IPS DF 19.7 (cell line): ENCODE measurements at regions not wholly inside any gene's neighbourhood (a gene's known extent, or its start where the extent isn't known, plus 50 kb on each side); places are given as distances from the start of the nearest gene placed in this dataset.
"Not testable (repeated sequence)": the region's sequence is repeated elsewhere in the genome, so short reads cannot be mapped to it uniquely, and the experiment has no call there.

Source experiments
- DNase-seq: peaks from one replicate; pipeline ENCODE4 v3.0.0-alpha.2; 2013; ENCODE audit warnings: low read depth, low spot score

DNA sequence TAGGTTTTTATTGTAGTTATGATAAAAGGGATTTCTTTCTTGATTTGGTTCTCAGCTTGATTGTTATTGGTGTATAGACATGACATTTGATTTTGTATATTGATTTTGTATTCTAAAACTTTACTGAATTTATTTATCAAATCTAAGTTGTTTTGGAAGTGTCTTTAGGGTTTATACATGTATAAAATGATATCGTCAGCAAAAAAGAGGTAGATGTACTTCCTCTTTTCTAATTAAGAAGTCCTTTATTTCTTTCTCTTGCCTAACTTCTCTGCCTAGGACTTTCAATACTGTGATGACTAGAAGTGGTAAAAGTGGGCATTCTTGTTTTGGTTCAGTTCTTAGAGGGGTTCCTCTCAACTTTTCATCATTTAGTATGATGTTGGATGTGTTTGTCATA, 487.3 kb upstream of the KIF2B start:
- no peak for DNase-seq

- DNase-seq: no peak
Observed at GRCh38 chr17:53330756-53331155, 492.0 kb upstream of the KIF2B start.

- DNase-seq: no peak
Observed at GRCh38 chr17:53321651-53322050, 501.1 kb upstream of the KIF2B start.

GRCh38 chr17:53319947-53320346, 502.8 kb upstream of the KIF2B start:
- DNase-seq: no peak

- no peak for DNase-seq
Observed at GRCh38 chr17:53316988-53317387, 505.7 kb upstream of the KIF2B start.

- DNase-seq: no peak
Observed at GRCh38 chr17:53316073-53316472, 506.7 kb upstream of the KIF2B start.

DNA sequence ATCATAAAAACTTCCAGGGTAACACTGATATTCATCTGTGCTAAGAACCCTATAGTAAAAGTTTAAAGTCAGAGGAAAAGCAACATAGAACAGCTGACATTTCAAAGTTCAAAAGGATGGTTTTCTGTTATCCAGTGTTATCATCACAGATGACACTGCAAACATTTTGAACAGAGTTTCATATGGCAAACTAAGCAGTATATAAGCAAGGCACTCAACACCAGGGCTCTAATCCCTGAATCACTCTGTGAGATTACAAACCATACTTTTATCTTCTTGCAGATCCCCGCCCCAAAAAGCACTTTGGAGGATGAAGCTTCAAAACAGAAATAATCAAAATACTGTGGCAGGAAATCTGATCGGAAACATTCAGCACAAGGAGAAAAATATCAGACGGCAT, 508.2 kb upstream of the KIF2B start:
- no peak for DNase-seq

DNA sequence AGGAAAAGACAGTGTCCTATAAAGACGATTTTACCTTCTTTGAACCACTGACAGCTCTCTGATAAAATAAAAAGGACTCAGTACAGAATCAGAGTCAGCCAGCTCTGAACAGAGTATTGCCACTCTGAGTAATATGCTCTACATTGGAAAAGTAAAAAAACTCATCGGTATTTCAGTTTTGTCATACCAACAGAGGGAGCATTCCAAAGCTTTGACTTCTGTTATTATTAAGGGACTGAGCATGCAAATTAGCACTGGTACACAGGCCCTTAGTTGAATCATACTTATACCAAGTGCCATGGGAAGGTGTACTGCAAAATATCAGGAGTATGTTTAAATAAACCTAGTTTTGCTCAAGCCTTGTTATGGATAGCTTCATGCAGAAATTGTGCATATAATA, 509.0 kb upstream of the KIF2B start:
- DNase-seq: no peak

DNA sequence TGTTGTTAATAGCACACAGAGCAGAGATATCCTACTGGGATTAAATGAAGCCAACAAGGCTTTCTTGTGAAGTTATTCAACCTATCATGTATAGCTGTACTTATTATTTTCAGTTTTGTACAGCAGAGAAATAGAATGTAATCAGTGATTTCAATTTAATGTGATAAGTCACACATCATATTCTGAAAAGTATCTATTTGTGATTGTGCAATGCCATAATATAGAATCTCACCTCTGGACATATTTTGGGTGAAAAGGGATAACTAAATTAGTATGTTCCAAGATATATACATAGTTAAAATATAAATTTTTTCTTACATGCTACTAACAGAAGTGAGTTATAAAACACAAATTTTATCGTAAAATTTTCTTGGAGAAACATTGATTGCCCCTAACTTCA, 544.3 kb upstream of the KIF2B start:
- DNase-seq: no peak

DNA sequence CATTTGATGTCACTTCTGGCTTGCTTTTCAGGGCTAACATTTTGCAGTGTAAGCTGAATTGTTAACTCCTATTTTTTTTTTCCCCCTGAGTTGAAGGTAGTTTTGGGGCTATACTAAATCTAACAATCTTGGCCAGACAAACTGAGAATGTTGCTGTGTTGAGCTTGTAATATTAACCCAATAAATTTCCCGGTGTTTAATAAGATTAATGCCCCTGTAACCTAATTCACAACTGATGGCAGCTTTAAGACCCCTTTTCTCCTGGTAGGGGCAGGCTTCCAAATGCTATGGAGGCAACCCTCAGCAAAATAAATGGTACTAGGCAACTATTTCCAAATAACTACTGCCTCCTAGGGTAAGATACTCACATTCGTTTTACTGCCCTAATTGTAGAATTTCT, 549.6 kb upstream of the KIF2B start:
- no peak for DNase-seq

DNA sequence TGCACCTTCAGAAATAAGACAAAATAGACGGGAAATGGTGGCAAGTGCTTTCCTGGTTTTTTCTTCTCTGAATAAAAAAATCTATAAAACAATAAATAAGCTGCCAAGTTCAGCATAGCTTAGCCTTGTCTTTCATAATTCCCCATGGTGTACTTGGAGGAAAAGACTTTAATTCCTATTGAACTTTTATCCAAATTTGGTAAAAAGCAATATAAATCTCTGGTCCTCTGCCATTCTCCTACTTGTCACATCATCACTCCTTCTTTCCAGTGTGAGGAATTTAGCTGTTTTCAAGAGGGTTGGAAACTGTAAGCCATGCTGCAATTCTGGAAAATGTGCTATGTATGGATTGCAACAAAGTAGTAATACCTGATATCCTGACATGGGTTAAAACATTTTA, 551.8 kb upstream of the KIF2B start:
- DNase-seq: no peak

DNA sequence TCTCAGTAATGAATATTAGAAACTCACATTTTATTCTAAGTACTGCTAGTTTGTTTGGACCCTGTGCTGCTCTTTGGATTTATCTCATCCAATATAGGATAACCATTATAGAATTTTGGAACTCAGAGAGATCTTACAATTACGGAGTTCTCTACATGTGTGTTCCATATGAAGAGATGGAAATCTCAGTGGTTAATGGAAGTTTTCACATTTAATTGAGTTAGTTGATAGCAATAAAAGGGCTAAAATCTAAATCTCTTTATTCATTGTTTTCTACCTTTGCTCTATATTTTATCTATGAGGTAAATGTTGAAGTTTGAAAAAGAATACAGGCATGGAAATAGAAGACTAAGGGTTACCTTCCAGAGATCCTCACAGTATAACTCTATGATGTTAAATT, 558.0 kb upstream of the KIF2B start:
- DNase-seq: no peak

- no peak for DNase-seq
Observed at GRCh38 chr17:53253956-53254597, 568.6 kb upstream of the KIF2B start.

GRCh38 chr17:53249036-53249435, 573.7 kb upstream of the KIF2B start:
- DNase-seq: no peak

GRCh38 chr17:53234138-53234537, 588.6 kb upstream of the KIF2B start:
- no peak for DNase-seq

DNA sequence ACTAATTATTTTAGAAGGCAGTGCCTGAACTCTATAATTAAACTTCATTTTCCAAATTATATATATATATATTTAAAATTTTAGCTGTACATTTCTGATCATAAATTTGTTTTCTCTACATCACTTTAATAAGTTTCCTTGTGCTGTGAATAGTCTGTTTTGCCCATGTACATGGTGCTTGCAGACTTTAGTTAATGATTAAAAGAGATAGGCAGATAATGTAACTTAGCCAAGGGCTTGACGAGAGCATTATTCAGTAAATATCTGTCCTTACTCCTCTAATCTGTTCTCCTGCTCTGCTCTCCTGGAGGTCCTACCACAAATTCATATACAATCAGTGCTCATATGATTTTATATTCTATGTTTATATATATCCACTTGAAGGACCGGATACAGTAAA, 595.2 kb upstream of the KIF2B start:
- no peak for DNase-seq

DNA sequence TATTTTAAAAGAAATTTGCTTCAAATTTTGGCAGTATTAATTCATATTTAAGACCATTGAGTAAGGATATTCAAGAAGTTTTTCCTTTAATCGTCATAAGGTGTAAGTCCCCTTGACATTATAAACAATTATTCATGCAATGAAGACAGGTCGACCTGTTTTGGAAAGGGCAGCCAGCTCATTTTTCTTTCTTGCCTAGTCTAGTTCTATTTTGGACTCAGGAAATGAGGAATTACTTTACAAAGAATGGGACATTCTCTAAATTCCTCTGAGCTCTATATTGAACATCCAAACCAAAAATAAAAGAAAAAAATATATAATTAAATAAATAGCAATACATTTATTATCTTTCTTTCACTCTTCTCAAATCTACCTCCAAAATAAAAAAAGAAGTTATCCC, 595.6 kb upstream of the KIF2B start:
- DNase-seq: no peak

DNA sequence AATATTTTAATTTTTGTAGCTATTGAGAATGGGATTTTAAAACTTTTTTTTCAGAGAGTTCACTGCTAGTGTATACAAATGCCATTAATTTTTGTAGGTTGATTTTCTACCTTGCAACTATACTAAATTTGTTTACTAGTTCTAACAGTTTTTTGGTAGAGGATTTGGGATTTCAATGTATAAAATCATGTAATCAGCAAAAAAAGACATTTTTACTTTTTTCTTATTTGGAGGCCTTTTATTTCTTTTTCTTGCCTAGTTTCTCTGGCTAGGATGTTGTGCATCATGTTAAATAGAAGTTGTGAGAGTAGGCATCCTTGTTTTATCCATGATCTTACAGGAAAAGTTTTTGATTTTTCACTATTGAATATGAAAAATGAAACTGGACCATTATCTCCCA, 602.9 kb upstream of the KIF2B start:
- no peak for DNase-seq

GRCh38 chr17:53218723-53219122, 604.0 kb upstream of the KIF2B start:
- DNase-seq: no peak

GRCh38 chr17:53217311-53217710, 605.4 kb upstream of the KIF2B start:
- no peak for DNase-seq

DNA sequence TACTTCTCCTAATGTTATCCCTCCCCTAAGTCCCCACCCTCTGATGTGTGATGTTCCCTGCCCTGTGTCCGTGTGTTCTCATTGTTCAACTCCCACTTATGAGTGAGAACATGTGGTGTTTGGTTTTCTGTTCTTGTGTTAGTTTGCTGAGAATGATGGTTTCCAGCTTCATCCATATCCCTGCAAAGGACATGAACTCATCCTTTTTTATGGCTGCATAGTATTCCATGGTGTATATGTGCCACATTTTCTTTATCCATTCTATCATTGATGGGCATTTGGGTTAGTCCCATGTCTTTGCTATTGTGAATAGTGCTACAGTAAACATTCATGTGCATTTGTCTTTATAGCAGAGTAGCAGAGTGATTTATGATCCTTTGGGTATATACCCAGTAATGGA, 613.8 kb upstream of the KIF2B start:
- DNase-seq: not testable (repeated sequence)

DNA sequence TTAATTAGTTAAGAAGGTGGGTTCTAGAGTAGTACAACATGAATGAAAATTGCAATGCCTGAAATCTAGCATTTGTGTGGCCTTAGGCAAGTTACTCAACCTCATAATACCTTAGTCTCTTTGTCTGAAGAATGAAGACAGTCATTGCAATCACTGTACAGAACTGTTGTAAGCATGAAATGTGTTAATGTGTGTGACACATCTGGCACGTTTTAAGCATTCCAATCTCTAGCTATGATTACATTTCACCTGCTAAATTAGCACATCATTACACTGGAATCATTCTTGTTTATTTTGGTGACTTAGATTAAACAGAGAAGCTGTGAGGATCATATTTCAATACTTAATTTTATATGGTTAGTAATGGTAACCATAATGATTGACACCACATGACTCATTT, 629.7 kb upstream of the KIF2B start:
- no peak for DNase-seq

- DNase-seq: no peak
Observed at GRCh38 chr17:53191878-53192277, 630.8 kb upstream of the KIF2B start.

- DNase-seq: no peak
Observed at GRCh38 chr17:53186001-53186400, 636.7 kb upstream of the KIF2B start.
